ENCODE measurements at regions not wholly inside any gene's neighbourhood (a gene's known extent, or its start where the extent isn't known, plus 50 kb on each side); places are given as distances from the start of the nearest gene placed in this dataset.

DNA sequence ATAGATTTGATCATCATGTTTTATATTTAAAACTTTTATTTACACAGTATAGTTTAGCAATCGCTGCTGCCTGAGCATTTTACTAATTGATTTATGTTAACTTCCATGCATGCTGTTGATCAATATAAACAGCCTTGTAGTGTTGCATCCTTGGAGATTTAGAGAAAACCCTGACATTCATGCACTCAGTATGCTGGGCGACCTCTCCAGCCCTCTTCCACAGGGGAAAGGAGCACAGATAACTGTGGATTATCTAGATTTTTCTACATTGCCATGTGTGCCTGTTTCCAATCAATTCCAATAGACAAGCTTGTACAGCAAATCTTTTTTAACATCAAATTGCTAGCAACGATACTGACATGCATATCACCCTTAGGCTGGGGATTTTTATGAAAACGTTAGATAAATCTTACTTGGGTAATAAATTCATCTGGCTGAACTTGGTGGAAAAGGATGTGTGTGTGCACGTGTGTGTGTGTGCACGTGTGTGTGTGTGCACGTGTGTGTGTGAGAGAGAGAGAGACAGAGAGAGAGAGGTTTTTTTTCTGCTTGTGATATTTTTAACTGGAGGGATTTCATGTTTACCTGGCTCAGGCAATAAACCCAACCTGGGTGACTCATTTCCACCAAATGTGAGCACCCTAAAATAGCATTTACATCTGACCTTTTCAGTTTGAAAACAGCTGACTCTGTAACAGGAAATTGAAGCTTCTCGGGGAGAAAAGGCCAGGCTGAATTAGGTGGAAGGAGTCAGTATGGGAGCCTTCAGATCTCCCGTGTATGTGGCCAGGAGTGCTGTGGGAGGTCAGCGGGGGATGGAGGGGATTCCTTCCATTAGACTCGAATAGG, 339.8 kb downstream of the PRDM2 start:
- peak; percentile 17 for DNase-seq (ENCODE audit: low read depth, low spot score)

DNA sequence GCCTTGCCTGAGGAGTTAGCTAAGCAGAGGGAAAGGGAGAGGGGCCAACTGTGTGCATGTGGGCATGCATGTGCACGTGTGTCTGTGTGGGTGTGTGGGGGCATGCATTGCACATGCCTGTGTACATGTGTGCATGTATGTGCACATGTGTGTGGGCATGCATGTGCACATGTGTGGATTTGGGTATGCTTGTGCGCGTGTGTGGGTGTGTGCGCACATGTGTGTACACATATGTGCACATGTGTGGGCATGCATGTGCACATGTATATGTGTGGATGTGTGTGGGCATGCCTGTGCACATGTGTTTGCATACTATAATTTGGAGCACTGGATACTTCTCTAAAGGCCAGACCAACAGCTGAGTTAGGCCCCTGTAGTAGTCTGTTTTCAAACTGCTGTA, 350.0 kb downstream of the PRDM2 start:
- DNase-seq (ENCODE audit: low read depth, low spot score): no peak

DNA sequence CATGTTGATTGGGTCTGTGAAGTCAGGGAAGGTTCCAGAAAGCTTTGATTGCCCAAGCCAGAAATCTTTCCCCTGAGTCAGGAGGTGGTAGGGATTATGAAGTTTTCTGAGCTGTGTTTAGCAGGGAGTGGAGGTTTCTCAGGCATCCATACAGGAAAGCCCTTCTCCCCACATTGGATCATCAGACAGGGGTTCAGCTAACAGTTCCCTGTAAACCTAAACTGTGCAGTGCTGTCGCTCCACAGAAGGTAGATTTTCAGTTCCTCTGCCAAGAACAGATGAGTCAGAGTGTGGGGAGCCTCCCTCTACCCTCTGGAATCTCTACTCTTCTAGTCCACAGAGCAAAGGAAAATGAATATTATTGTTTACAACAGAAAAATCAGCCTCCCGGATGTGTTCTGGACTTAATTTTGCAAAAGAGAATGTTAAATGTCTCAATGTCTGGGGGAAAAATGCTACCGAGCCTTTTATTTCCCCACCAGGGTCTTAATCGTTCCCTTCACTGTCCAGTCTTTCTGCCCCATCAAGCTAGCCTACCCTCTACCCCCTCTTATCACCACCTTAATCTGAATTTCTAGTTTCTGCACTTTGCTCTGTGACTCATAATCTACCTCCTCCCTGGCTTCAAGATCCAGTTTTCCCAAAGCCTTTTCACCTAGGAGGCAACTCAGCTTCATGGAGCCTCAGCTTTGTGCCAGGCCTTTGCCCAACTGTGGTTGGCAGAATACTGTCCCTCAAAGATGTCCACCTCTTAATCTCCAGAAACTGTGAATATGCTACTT, 355.6 kb downstream of the PRDM2 start:
- DNase-seq (ENCODE audit: low read depth, low spot score): no peak

DNA sequence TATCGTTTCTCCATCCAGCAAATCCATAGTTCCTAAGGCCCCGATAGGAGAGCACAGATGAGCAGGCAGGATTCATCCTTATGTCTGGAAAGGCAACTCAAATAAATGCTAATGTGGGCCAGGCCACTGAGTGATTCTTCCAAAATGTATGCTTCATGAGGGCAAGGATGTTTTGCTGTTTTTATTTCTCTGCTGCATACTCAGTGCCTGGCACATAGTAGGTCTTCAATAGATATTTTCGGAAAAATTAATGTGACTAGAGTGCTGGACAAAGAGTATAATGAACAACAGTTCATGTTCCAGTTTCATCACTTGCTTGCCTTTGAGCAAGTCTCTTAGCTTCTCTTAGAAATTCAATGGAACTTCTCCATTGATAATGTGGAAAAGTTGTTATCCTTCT, 357.7 kb downstream of the PRDM2 start:
- DNase-seq (ENCODE audit: low read depth, low spot score): no peak

DNA sequence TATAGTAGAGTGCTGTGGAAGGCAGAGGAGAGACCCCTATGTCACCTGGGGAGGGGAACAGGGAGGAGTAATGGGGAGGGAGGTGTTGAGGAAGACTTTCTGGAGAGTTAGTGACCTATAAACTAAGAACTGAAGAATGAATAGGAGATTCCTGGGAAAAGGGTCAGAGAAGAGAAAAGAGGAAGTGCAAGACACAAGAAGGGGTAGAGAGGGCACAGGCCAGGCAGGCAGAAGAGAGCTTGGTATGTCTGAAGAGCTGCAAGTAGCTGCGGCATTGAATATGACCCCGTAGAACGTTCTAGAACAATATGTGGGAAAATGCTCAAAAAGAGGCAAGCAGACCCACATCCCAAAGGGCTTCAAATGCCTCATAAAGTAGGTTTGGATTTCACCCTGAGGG, 361.2 kb downstream of the PRDM2 start:
- no peak for DNase-seq (ENCODE audit: low read depth, low spot score)

DNA sequence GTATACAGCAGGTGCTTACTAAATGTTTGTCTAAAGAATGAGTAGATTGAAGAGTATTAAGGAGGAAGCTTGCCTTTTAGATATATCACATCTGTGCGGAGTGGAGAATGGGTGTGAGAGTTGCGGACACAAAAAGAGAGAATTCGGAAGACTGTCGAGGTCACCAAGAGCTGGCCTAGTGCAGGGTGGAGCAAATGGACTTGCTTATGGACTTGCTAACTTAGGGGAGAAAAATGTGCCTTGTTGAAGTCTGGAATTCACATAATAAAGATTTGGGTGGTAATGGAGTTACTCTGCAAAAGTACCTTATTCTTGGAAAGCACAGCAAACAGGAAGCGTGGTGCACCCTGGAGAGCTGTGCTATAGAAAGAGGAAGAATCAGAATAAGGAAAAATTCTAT, 361.7 kb downstream of the PRDM2 start:
- no peak for DNase-seq (ENCODE audit: low read depth, low spot score)

DNA sequence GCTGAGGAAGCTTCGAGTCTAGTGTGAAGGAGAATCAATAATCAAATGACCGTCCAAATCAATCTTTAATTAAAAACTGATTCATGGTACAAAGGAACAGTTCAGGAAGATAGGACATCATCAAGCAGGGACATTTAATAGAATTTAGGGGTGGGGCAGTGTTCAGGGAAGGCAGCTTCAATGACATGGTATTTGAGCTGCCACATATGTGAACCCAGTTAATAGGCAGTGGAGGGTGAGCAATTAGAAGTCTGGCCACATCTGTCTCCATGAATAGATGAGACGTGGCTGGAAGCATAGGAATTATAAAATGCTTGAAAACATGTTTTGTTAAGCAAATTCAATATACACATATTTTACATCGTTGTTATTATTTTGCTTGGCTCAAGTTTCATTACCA, 362.7 kb downstream of the PRDM2 start:
- DNase-seq (ENCODE audit: low read depth, low spot score): no peak

DNA sequence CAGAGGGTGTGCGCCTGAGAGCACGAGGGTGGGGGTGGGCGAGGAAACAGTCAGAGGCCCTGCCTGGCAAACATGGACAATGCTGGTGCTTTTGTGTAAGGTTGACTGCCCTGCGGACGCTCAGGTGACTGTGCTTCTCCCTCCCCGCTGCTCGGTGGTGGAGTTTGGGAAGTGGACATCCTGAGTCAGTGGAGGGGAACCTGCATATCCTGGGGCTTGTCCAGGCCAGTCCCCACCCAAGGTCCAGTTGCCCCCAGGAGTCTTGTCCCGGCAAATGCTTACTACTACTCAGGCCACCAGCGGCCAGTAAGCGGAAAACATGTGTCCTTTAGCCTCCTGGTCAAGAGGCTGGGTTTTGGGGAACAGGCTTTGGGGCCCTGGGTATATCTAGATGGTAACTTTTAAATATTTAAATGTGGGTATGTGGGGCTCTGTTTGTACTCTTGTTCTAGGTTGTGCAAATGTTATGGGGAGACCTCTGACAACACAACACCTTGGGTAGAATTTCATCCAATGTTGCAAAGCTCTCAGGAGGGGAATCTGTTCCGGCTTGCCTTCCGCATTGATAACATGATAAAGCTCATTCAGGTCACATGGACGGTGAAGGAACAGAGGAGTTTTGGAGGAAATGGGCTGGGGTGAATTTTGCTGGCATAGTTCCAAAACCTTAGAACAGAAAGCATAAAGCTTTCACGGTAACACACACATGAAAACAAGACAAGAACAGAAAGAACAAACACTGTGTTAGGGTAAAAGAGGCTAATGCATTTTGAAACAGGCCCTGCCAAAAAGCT, 364.9 kb downstream of the PRDM2 start:
- DNase-seq (ENCODE audit: low read depth, low spot score): no peak

DNA sequence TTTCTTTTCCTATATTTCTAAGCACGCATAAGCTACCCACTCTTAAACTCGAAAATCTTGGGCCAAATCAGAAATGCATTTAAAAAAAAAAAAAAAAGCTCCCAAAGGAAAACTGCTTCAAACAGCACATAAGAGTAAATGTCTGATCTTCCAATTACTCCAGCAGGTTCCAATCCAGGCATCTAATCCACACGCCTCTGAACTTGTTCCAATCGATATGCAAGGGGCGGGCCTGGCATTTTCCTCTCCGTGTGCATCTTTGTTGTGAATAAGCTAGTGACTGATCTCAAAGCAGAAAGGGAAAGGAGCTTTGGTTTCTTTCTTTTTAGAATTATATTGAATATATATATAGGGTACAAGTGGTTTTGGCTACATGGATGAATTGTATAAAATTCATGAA, 365.5 kb downstream of the PRDM2 start:
- no peak for DNase-seq (ENCODE audit: low read depth, low spot score)

DNA sequence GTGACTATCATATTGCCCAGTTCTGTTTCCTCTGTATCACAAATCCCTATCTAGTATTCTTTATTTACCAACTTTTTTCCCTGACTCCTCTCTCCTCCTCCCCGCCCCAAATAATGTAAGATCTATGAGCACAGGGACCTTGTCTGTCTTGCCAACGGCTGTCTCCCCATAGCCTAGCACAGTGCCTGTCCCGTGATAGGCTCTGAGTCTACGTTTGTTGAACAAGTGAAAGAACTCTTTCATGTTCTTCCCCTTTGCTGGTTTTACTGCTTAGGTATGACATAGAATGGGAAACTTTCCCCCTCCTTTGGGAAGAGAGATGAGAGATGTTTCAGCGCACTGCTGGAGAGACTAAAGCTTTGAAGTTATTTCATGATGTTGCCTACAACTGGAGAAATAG, 367.0 kb downstream of the PRDM2 start:
- no peak for DNase-seq (ENCODE audit: low read depth, low spot score)

DNA sequence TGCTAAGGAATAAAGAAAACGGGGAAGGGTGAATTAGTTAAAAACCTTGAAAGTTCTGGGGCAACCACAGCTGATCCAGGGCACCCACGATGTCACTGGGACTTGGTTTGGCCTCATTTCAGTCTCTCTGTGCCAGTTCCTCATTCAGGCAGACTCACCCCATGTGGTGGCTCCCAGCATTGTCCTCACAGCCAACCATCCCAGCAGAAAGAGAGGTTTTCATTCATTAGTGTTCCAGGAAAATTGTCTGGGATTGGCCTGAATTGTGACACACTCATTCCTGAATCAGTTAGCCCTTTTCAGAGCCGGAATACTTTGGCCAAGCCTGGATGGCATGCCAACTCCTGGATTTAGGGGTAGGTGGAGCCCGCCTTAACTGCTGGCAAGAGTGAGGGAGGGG, 367.7 kb downstream of the PRDM2 start:
- no peak for DNase-seq (ENCODE audit: low read depth, low spot score)

DNA sequence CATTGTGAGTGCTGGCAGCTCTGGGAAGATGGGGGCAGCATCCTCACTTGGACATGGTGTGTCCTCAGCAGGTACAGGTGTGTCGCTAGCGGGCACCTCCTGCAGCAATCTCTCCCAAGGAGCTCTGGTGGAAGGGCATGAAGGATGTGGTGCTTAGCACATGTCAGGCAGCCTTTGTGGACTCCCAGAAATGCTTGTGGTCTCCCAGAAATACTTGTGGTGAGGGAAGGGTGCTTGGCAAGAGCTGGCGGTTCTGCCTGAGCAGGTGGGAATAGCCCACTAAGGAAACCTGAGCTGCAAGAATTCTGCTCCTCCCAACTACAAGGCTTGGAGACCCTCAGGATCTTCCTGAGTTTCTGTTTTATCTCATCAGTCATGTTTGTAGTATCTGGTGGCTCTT, 371.6 kb downstream of the PRDM2 start:
- DNase-seq (ENCODE audit: low read depth, low spot score): no peak

DNA sequence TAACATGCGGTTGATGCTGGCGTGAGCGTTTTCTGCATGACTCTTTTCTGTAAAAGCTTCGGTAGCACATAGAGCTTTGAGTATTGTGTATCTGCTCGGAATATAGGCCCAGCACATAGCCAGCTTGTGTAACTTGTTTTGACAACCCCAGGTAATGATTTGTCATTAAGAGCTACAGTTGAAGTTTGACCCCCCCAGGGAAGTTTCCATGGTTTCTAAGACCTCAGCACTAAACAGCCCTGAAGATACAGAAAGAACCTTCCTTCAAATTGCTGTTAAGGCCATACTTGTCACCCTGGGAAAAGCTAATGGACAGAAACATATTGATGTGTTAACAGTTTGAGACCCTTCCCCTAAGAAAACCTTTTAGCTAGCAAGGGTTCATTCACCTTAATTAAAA, 380.7 kb downstream of the PRDM2 start:
- DNase-seq (ENCODE audit: low read depth, low spot score): no peak

DNA sequence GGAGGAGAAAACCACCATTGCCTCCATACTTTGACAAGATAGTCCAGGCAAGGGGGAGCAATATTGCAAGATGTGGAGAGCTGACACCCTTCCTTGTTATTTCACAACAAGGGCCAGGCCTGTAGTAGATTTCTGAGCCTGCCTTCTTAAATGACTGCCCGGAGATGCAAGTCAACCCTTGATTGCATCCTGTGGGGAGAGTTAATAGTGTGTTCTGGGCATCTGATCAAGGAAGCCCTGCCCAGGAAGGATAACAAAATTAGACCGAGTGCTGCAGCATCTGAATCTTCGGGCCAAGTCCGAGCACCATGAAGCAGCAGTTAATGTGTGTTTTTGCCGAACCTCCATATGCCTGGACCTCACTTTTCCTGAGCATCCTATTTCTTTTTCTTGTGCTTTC, 382.3 kb downstream of the PRDM2 start:
- no peak for DNase-seq (ENCODE audit: low read depth, low spot score)

DNA sequence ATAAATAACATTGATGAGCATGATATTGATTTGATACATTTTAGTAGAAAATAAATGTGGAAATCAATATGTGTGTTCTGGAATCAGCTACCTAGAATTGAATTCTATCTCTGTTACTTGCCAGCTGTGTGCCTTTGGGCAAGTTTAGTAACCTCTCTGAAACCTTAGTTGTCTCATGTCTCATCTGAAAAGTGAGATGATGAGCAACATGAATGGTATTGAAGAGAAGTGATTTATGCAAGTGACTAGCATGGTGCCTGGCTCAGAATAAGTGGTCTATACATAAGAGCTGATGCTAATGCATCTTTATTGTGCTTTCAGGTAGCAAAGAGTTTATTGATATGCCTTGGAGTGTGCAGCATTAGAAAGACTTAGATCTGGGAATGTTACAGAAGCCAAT, 383.3 kb downstream of the PRDM2 start:
- no peak for DNase-seq (ENCODE audit: low read depth, low spot score)

DNA sequence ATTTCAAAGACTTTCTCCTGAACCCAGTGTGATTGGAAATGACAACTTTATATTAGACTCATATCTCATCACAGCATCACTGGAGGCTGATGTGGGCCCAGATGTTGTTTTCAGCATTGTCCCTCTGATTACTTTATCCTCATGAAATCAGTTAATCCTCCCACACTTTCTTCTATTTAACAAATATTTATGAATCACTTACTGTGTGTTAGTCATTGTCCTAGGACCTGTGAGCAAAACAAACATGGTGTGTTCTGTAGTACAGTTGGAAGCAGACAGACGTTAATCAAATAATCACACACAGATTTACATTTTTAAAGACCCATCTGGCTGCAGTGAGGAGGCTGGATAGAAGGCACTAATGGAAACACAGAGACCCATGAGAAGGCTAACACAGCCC, 383.7 kb downstream of the PRDM2 start:
- no peak for DNase-seq (ENCODE audit: low read depth, low spot score)

DNA sequence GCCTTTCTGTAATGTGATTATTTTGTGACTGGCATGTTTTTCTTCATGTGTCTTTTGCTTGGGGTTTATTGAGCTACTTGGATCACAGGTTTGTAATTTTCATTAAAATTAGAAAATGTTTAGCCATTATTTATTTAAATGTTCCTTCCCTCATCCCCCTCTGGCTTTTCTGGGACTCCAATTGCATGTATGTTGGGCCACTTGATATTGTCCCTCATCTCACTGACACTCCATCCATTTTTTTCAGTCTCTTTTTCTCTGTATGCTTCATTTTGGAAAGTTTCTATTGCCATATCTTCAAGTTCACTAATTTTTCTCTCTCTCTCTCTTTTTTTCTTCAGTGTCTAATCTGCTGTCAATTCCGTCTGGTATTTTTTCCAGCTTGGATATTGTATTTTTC, 390.1 kb downstream of the PRDM2 start:
- no peak for DNase-seq (ENCODE audit: low read depth, low spot score)

DNA sequence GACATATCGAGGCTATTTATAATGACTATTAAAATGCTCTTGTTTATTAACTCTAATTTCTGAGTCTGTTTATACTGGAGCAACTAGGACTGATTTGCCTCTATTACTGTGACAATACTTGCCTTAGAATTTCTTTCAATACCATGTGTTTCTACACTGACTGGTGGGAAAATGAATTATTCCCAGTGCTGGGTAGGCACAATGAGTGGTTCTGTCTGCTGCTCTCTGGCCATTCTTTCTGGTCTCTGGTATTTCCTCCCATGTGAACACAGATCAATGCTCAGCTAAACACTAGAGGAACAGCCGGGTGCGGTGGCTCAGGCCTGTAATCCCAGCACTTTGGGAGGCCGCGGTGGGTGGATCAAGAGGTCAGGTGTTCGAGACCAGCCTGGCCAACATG, 390.5 kb downstream of the PRDM2 start:
- no peak for DNase-seq (ENCODE audit: low read depth, low spot score)

DNA sequence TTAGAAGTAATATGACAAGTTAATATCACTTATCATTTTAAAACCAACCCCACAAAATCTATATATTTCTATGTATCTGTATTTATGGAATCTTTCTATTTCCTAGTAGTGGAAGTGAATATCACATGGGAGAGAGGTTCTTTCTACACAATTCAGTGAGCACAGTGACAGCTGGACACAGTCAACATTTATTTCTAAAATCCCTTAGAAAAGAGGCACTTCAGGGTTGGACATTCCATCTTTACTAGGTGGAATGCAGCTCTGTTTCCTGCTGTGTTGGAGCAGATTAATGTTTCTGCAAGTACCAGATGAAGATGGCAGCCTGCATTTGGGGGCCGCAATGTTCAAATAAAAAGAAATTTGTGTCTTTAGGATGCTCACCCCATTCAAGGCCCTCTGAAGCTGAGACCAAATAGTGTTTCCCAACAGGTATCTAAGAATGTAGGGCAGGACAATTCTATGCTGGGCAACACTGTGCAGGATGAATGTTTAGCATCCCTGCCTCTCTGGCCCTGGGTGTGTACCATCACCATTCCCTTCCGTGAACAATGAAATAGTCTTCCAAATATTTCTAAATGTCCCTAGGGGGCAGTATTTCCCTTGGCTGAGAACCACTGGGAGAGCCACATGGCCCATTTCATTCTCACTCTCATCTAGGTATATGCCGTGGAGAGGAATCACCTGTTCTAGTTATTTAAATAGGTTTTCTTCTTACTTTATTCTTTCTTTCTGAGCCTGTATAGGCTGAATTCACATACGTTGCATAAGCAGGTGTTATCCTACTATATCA, 394.8 kb downstream of the PRDM2 start:
- no peak for DNase-seq (ENCODE audit: low read depth, low spot score)

DNA sequence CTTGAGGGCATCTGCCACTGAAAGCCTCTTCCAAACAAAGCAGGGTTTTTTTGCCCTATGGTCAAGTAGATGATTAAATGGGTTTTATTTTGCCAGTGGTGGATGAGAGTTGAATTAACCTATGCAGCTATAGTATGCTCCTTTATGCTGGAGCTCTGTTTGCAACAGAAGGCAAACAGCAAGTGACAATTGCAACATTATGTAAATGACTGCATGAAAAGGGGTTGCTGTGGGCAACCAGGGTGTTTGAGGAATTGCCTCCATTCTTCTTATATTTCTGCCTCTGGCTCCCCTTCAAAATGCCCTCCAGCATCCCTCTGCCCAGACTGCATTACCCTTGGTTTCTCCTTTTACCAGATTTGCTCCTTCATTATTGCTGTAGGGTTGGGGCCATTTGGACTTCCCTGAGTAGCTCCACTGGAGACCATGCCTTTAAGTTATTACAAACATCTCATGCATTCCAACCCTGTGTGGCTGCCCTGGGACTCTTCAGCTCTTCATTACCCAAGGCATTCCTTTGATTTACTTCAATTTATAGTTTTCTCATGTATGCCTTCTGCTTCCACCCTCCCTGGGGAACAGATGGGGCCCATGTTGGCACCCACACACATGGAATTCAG, 398.4 kb downstream of the PRDM2 start:
- no peak for DNase-seq (ENCODE audit: low read depth, low spot score)

DNA sequence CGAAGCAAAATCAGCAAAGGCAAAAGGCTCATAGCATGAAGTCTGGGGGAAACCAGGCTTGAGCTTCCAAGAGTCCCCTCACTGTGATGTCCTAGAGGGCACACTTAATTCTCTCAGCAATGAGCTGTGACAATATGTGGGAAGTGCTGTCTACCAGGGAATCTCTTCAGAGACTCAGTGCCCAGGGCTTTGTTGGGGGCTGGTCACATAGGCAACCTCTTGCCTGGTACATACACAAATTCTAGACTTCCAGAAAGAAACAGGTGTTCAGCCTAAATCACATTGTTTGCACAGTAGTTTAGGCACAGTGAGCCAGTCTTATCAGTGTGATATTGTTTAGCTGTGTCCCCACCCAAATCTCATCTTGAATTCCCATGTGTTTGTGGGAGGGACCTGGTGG, 400.5 kb downstream of the PRDM2 start:
- DNase-seq (ENCODE audit: low read depth, low spot score): no peak

Measured in iPS DF 19.7 (cell line).